DOHH2 (cell line): ENCODE measurements at regions not wholly inside any gene's neighbourhood (a gene's known extent, or its start where the extent isn't known, plus 50 kb on each side); places are given as distances from the start of the nearest gene placed in this dataset.

Experiments
- H3F3A ChIP-seq: fragments of 200-600 bp; sonication (generic), shearing (Covaris generic); 2 replicates; pipeline ENCODE4 v1.6.0; 2016; ENCODE audit warnings: antibody characterized with exemption, mild to moderate bottlenecking; ENCODE audit not compliant: control insufficient read depth, insufficient read depth
- H3K27ac ChIP-seq: fragments of 200-600 bp; sonication (generic); 2 replicates; pipeline ENCODE4 v1.5.1; 2014; ENCODE audit warnings: low read depth, mild to moderate bottlenecking, low read length, moderate library complexity
- H3K27me3 ChIP-seq: fragments of 200-600 bp; sonication (generic); 2 replicates; pipeline ENCODE4 v1.6.1; 2014; ENCODE audit warnings: mild to moderate bottlenecking, low read length, mixed read lengths; ENCODE audit not compliant: control insufficient read depth
- H3K36me3 ChIP-seq: fragments of 200-600 bp; sonication (generic); 2 replicates; pipeline ENCODE4 v1.6.1; 2014; ENCODE audit warnings: mild to moderate bottlenecking, low read length, moderate library complexity, mixed read lengths; ENCODE audit not compliant: control insufficient read depth
- H3K4me1 ChIP-seq: fragments of 200-600 bp; sonication (generic); 2 replicates; pipeline ENCODE4 v1.6.1; 2014; ENCODE audit warnings: mild to moderate bottlenecking, low read length, mixed read lengths; ENCODE audit not compliant: control insufficient read depth
- H3K4me2 ChIP-seq: fragments of 200-600 bp; sonication (generic); 2 replicates; pipeline ENCODE4 v1.6.0; 2014; ENCODE audit warnings: mild to moderate bottlenecking, low read length, moderate library complexity
- H3K4me3 ChIP-seq: fragments of 200-600 bp; sonication (generic); 2 replicates; pipeline ENCODE4 v1.5.1; 2014; ENCODE audit warnings: mild to moderate bottlenecking, low read length, mixed read lengths
- H3K79me2 ChIP-seq: fragments of 200-600 bp; sonication (generic); 2 replicates; pipeline ENCODE4 v1.6.1; 2014; ENCODE audit warnings: mild to moderate bottlenecking, low read length, mixed read lengths; ENCODE audit not compliant: control insufficient read depth
- H3K9me2 ChIP-seq: fragments of 200-600 bp; sonication (generic); replicated peaks from 2 replicates; pipeline ENCODE4 v1.6.1; 2014; ENCODE audit warnings: mild to moderate bottlenecking, low read length, mixed read lengths; ENCODE audit not compliant: control insufficient read depth
- H3K9me3 ChIP-seq: fragments of 200-600 bp; sonication (generic); 2 replicates; pipeline ENCODE4 v1.6.1; 2014; ENCODE audit warnings: antibody characterized with exemption, low read length, mixed read lengths; ENCODE audit not compliant: control insufficient read depth, insufficient read depth
- H4K20me1 ChIP-seq: fragments of 200-600 bp; sonication (generic); 2 replicates; pipeline ENCODE4 v1.6.0; 2014; ENCODE audit warnings: low read depth, mild to moderate bottlenecking, antibody characterized with exemption, low read length, moderate library complexity; ENCODE audit not compliant: control insufficient read depth, insufficient read depth
- EZH2phosphoT487 ChIP-seq: fragments of 200-600 bp; sonication (generic); IDR thresholded peaks from 2 replicates; pipeline ENCODE4 v1.6.1; 2017; ENCODE audit warnings: borderline replicate concordance, mild to moderate bottlenecking, antibody characterized with exemption, low read length, moderate library complexity, mixed read lengths
- TF ChIP-seq, protein P1 (sequence below): fragments of 200-600 bp; sonication (generic); IDR thresholded peaks from one replicate; pipeline ENCODE4 v1.5.1; 2014; ENCODE audit warnings: antibody characterized with exemption, mild to moderate bottlenecking, low read depth, low read length; ENCODE audit not compliant: poor library complexity, severe bottlenecking

DNA sequence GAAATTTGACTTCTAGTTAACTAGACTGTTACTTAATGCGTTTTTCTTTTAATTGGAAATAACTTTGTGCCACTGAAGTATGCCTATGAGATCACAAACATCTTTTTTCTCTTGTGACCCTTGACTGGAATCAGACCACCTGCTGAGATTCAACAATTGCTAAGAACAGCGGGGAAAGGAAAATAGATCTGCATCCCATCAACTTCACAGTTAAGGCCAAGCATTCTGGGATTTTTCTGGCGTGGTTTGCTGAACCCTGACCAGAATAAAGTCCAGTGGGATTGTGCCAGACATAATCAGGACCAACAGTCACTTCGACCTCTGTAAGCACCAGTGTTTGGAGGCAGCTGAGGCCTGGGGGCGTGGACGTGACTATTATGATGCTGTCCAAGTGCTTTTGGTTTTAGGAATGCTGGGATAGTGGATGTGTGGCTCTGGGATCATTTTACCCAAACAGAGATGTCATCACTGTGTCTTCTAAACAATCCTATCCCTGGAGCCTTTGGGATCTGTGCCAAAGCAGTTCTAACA is 373.3 kb upstream of the PRKCQ start:
- Histone ChIP-seq H3K79me2 (no peaks in the 10 kb centered on the region), H3K27me3 (no peaks in the 10 kb centered on the region), H3K4me1 (no peaks in the 10 kb centered on the region), H3K9me3 (no peaks in the 10 kb centered on the region), H3K27ac (no peak overlapping the region), H3K4me2 (no peak overlapping the region), H3K4me3 (no peak overlapping the region), H3K9me2 (no peaks in the 10 kb centered on the region), H3F3A (no peaks in the 10 kb centered on the region), H4K20me1 (no peaks in the 10 kb centered on the region), H3K36me3 (no peaks in the 10 kb centered on the region)
- TF ChIP-seq EZH2phosphoT487 = no peak
- TF ChIP-seq, protein P1, sequence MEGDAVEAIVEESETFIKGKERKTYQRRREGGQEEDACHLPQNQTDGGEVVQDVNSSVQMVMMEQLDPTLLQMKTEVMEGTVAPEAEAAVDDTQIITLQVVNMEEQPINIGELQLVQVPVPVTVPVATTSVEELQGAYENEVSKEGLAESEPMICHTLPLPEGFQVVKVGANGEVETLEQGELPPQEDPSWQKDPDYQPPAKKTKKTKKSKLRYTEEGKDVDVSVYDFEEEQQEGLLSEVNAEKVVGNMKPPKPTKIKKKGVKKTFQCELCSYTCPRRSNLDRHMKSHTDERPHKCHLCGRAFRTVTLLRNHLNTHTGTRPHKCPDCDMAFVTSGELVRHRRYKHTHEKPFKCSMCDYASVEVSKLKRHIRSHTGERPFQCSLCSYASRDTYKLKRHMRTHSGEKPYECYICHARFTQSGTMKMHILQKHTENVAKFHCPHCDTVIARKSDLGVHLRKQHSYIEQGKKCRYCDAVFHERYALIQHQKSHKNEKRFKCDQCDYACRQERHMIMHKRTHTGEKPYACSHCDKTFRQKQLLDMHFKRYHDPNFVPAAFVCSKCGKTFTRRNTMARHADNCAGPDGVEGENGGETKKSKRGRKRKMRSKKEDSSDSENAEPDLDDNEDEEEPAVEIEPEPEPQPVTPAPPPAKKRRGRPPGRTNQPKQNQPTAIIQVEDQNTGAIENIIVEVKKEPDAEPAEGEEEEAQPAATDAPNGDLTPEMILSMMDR = no peak

- Histone ChIP-seq H3K9me2 (no peaks in the 10 kb centered on the region), H3K4me3 (no peak overlapping the region), H3K9me3 (no peaks in the 10 kb centered on the region), H3K79me2 (no peaks in the 10 kb centered on the region), H3F3A (no peaks in the 10 kb centered on the region), H3K27ac (no peak overlapping the region), H4K20me1 (no peaks in the 10 kb centered on the region), H3K4me2 (no peak overlapping the region), H3K4me1 (no peaks in the 10 kb centered on the region), H3K36me3 (no peaks in the 10 kb centered on the region), H3K27me3 (no peaks in the 10 kb centered on the region)
- TF ChIP-seq EZH2phosphoT487 = no peak
- TF ChIP-seq, protein P1 = no peak
These were observed 371.7 kb upstream of the PRKCQ start for GRCh38 chr10:6951732-6952131.

DNA sequence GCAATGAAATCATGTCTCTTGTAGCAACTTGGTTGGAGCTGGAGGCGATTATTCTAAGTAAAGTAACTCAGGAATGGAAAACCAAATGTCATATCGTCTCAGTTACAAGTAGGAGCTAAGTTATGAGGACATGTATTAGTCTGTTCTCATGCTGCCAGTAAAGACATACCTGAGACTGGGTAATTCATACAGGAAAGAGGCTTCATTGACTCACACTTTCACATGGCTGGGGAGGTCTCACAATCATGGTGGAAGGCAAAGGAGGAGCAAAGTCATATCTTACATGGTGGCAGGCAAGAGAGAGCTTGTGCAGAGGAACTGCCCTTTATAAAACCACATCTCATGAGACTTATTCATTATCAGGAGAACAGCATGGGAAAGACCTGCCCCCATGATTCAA is 370.1 kb upstream of the PRKCQ start:
- Histone ChIP-seq H3K36me3 (no peaks in the 10 kb centered on the region), H4K20me1 (no peaks in the 10 kb centered on the region), H3K79me2 (no peaks in the 10 kb centered on the region), H3K9me3 (no peaks in the 10 kb centered on the region), H3K27me3 (no peaks in the 10 kb centered on the region; the same call in 1 of the 2 replicates), H3K27ac (no peak overlapping the region), H3K4me3 (no peak overlapping the region), H3K4me1 (no peaks in the 10 kb centered on the region), H3F3A (no peaks in the 10 kb centered on the region), H3K9me2 (no peaks in the 10 kb centered on the region), H3K4me2 (no peak overlapping the region)
- TF ChIP-seq EZH2phosphoT487 = no peak
- TF ChIP-seq, protein P1 = no peak
